ENCODE measurements at regions not wholly inside any gene's neighbourhood (a gene's known extent, or its start where the extent isn't known, plus 50 kb on each side); places are given as distances from the start of the nearest gene placed in this dataset.

- Histone ChIP-seq H3K4me3 (ENCODE audit: low read length) (no peak overlapping the region), H3K4me1 (ENCODE audit: control insufficient read depth, insufficient read depth, low read length) (peaks cover 3% of the 10 kb centered on the region), H3K36me3 (ENCODE audit: control insufficient read depth, insufficient read depth, low read length) (no peaks in the 10 kb centered on the region), H3K9me3 (ENCODE audit: control insufficient read depth, low read length) (peaks cover 18% of the 10 kb centered on the region), H3K27ac (ENCODE audit: low read depth, low read length) (no peak overlapping the region), H3K9ac (ENCODE audit: extremely low read depth, low read length, poor library complexity, severe bottlenecking) (no peak overlapping the region), H3K27me3 (ENCODE audit: control insufficient read depth, insufficient read depth, low read length, poor library complexity, severe bottlenecking) (no peaks in the 10 kb centered on the region)
- Mint-ChIP-seq H3K4me3 (no peak overlapping the region), H3K36me3 (ENCODE audit: low read depth) (no peaks in the 10 kb centered on the region), H3K27ac (no peak overlapping the region), H3K9me3 (no peaks in the 10 kb centered on the region), H3K4me1 (peaks cover 36% of the 10 kb centered on the region), H3K27me3 (ENCODE audit: insufficient read depth) (peaks cover 2% of the 10 kb centered on the region)
- DNase-seq, result no peak
- WGBS, 2 experiments (ENCODE audit: insufficient coverage in 1 of 2, insufficient read length in 1 of 2), result 86 to 97% methylated on average over 1 to 2 of the region's 2 CpGs
- TF ChIP-seq CTCF (conservative IDR thresholded peaks at IDR 0.05), result no peak
These were observed 476.1 kb upstream of the CITED2 start for GRCh38 chr6:139850512-139850911.

- H3K27me3 ChIP-seq (ENCODE audit: control insufficient read depth, insufficient read depth, low read length, poor library complexity, severe bottlenecking), result no peaks in the 10 kb centered on the region
- peaks cover 3% of the 10 kb centered on the region for H3K4me1 ChIP-seq (ENCODE audit: control insufficient read depth, insufficient read depth, low read length)
- no peaks in the 10 kb centered on the region for H3K36me3 ChIP-seq (ENCODE audit: control insufficient read depth, insufficient read depth, low read length)
- DNase-seq, result no peak
- H3K9me3 ChIP-seq (ENCODE audit: control insufficient read depth, low read length), result peaks cover 25% of the 10 kb centered on the region
- no peak overlapping the region for H3K4me3 ChIP-seq (ENCODE audit: low read length)
- Mint-ChIP-seq H3K9me3 (peaks cover 2% of the 10 kb centered on the region), H3K27ac (no peak overlapping the region), H3K4me3 (no peak overlapping the region), H3K4me1 (peaks cover 23% of the 10 kb centered on the region), H3K36me3 (ENCODE audit: low read depth) (no peaks in the 10 kb centered on the region), H3K27me3 (ENCODE audit: insufficient read depth) (peaks cover 13% of the 10 kb centered on the region)
- H3K27ac ChIP-seq (ENCODE audit: low read depth, low read length), result no peak overlapping the region
- H3K9ac ChIP-seq (ENCODE audit: extremely low read depth, low read length, poor library complexity, severe bottlenecking), result no peak overlapping the region
- no peak for TF ChIP-seq CTCF (conservative IDR thresholded peaks at IDR 0.05)
- WGBS, 2 experiments (ENCODE audit: insufficient coverage in 1 of 2, insufficient read length in 1 of 2), result 36% methylated on average over 2 of the region's 2 CpGs; no CpG with 5 or more reads in 1 of the 2 experiments
These were observed 473.0 kb upstream of the CITED2 start for GRCh38 chr6:139847457-139847813.

GRCh38 chr6:139846538-139847456 is 472.3 kb upstream of the CITED2 start:
- peak; percentile 83 for DNase-seq
- H3K4me1 ChIP-seq (ENCODE audit: control insufficient read depth, insufficient read depth, low read length), result peaks cover 3% of the 10 kb centered on the region
- H3K4me3 ChIP-seq (ENCODE audit: low read length), result no peak overlapping the region
- no peak overlapping the region for H3K9ac ChIP-seq (ENCODE audit: extremely low read depth, low read length, poor library complexity, severe bottlenecking)
- no peak for TF ChIP-seq CTCF (conservative IDR thresholded peaks at IDR 0.05)
- 63 to 92% methylated on average over 4 to 9 of the region's 9 CpGs for WGBS, 2 experiments (ENCODE audit: insufficient coverage in 1 of 2, insufficient read length in 1 of 2)
- no peaks in the 10 kb centered on the region for H3K27me3 ChIP-seq (ENCODE audit: control insufficient read depth, insufficient read depth, low read length, poor library complexity, severe bottlenecking)
- no peaks in the 10 kb centered on the region for H3K36me3 Mint-ChIP-seq (ENCODE audit: low read depth)
- peaks cover 2% of the 10 kb centered on the region for H3K9me3 Mint-ChIP-seq
- H3K9me3 ChIP-seq (ENCODE audit: control insufficient read depth, low read length), result peaks cover 25% of the 10 kb centered on the region
- H3K4me1 Mint-ChIP-seq, result peaks cover 19% of the 10 kb centered on the region
- no peak overlapping the region for H3K27ac Mint-ChIP-seq
- H3K27ac ChIP-seq (ENCODE audit: low read depth, low read length), result no peak overlapping the region
- no peaks in the 10 kb centered on the region for H3K36me3 ChIP-seq (ENCODE audit: control insufficient read depth, insufficient read depth, low read length)
- no peak overlapping the region for H3K4me3 Mint-ChIP-seq
- H3K27me3 Mint-ChIP-seq (ENCODE audit: insufficient read depth), result peaks cover 13% of the 10 kb centered on the region

Data from endodermal cell (in vitro differentiated cells).